Neural cell (in vitro differentiated cells): ENCODE measurements at regions not wholly inside any gene's neighbourhood (a gene's known extent, or its start where the extent isn't known, plus 50 kb on each side); places are given as distances from the start of the nearest gene placed in this dataset.

Experiments used
- H2AFZ ChIP-seq: fragments of 200-600, 300-800 bp; sonication (generic), shearing (Covaris generic); 2 replicates; pipeline ENCODE4 v1.6.0; 2014; ENCODE audit warnings: low read depth, mild to moderate bottlenecking, antibody characterized with exemption, low read length, moderate library complexity
- H3F3A ChIP-seq: fragments of 200-600 bp; shearing (Covaris generic); 2 replicates; pipeline ENCODE4 v1.6.1; 2016; ENCODE audit warnings: mild to moderate bottlenecking, moderate library complexity, mixed read lengths, antibody characterized with exemption, low read length; ENCODE audit not compliant: insufficient read depth, poor library complexity, severe bottlenecking
- H3K27ac ChIP-seq: fragments of 200-600, 300-800 bp; sonication (generic), shearing (Covaris generic); 2 replicates; pipeline ENCODE4 v1.5.1; 2014; ENCODE audit warnings: mild to moderate bottlenecking, low read length, moderate library complexity
- H3K27me3 ChIP-seq: fragments of 300-800, 200-600 bp; sonication (generic), shearing (Covaris generic); 2 replicates; pipeline ENCODE4 v1.6.0; 2014; ENCODE audit warnings: mild to moderate bottlenecking, low read depth, low read length, moderate library complexity; ENCODE audit not compliant: insufficient read depth
- H3K36me3 ChIP-seq: fragments of 300-800, 200-600 bp; sonication (generic), shearing (Covaris generic); 2 replicates; pipeline ENCODE4 v1.5.1; 2014; ENCODE audit warnings: mild to moderate bottlenecking, antibody characterized with exemption, low read length, moderate library complexity; ENCODE audit not compliant: insufficient read depth
- H3K4me2 ChIP-seq: fragments of 300-800, 200-600 bp; sonication (generic), shearing (Covaris generic); 2 replicates; pipeline ENCODE4 v1.6.0; 2014; ENCODE audit warnings: mild to moderate bottlenecking, low read length
- H3K4me3 ChIP-seq: fragments of 300-800, 200-600 bp; sonication (generic), shearing (Covaris generic); 2 replicates; pipeline ENCODE4 v1.5.1; 2014; ENCODE audit warnings: mild to moderate bottlenecking, low read length, moderate library complexity
- H3K79me2 ChIP-seq: fragments of 200-600 bp; shearing (Covaris generic); replicated peaks from 2 replicates; pipeline ENCODE4 v1.6.0; 2014; ENCODE audit warnings: mild to moderate bottlenecking, low read length, moderate library complexity; ENCODE audit not compliant: insufficient read depth
- H3K9ac ChIP-seq: fragments of 300-800, 200-600 bp; sonication (generic), shearing (Covaris generic); 2 replicates; pipeline ENCODE4 v1.6.1; 2016; ENCODE audit warnings: mild to moderate bottlenecking, low read length, mixed read lengths
- H3K9me2 ChIP-seq: fragments of 200-600 bp; shearing (Covaris generic); 2 replicates; pipeline ENCODE4 v1.6.1; 2016; ENCODE audit warnings: mild to moderate bottlenecking, low read length, mixed read lengths; ENCODE audit not compliant: insufficient read depth
- H3K9me3 ChIP-seq: fragments of 200-600, 300-800 bp; sonication (generic), shearing (Covaris generic); 2 replicates; pipeline ENCODE4 v1.6.1; 2016; ENCODE audit warnings: mild to moderate bottlenecking, mixed run types, low read length, moderate library complexity, mixed read lengths
- H4K20me1 ChIP-seq: fragments of 200-600 bp; shearing (Covaris generic); 2 replicates; pipeline ENCODE4 v1.6.1; 2016; ENCODE audit warnings: mild to moderate bottlenecking, mixed run types; ENCODE audit not compliant: insufficient read depth
- EP300 ChIP-seq: fragments of 450-650 bp; conservative IDR thresholded peaks from 2 replicates; pipeline ENCODE4 v1.6.1; 2014; ENCODE audit warnings: antibody characterized with exemption, mild to moderate bottlenecking, moderate library complexity; ENCODE audit not compliant: poor library complexity, severe bottlenecking
- EZH2 ChIP-seq: fragments of 200-600, 300-800 bp; shearing (Covaris generic), sonication (generic); IDR thresholded peaks from 2 replicates; pipeline ENCODE4 v1.6.1; 2014; ENCODE audit warnings: antibody characterized with exemption, low read length, borderline replicate concordance, mild to moderate bottlenecking; ENCODE audit not compliant: insufficient read depth, poor library complexity, severe bottlenecking
- MXI1 ChIP-seq: fragments of 450-650 bp; conservative IDR thresholded peaks from 2 replicates; pipeline ENCODE4 v1.6.1; 2014; ENCODE audit warnings: antibody characterized with exemption, mild to moderate bottlenecking; ENCODE audit not compliant: poor library complexity, severe bottlenecking
- POLR2AphosphoS5 ChIP-seq: IDR thresholded peaks from 2 replicates; pipeline ENCODE4 v1.6.1; 2012
- RAD21 ChIP-seq: fragments of 450-650 bp; conservative IDR thresholded peaks from 2 replicates; pipeline ENCODE4 v1.6.1; 2014; ENCODE audit warnings: antibody characterized with exemption, mild to moderate bottlenecking, moderate library complexity
- SMC3 ChIP-seq: fragments of 450-650 bp; conservative IDR thresholded peaks from 2 replicates; pipeline ENCODE4 v1.6.1; 2014; ENCODE audit warnings: antibody characterized with exemption, mild to moderate bottlenecking, moderate library complexity; ENCODE audit not compliant: poor library complexity
- TAF1 ChIP-seq: IDR thresholded peaks from 2 replicates; pipeline ENCODE4 v1.6.1; 2012; ENCODE audit warnings: low read depth
- TF ChIP-seq, protein P1 (sequence below): IDR thresholded peaks from 2 replicates; pipeline ENCODE4 v1.6.1; 2012; ENCODE audit warnings: borderline replicate concordance
- TF ChIP-seq, protein P2 (sequence below): fragments of 450-650 bp; IDR thresholded peaks from 2 replicates; pipeline ENCODE4 v1.5.1; 2014; ENCODE audit warnings: antibody characterized with exemption, mild to moderate bottlenecking, moderate library complexity; ENCODE audit not compliant: poor library complexity, severe bottlenecking

- H3K9me2 ChIP-seq, result no peaks in the 10 kb centered on the region
- no peak overlapping the region for H3K4me2 ChIP-seq
- H2AFZ ChIP-seq, result no peak overlapping the region
- H3K79me2 ChIP-seq, result no peaks in the 10 kb centered on the region
- no peaks in the 10 kb centered on the region for H3K27me3 ChIP-seq
- no peak overlapping the region for H3K27ac ChIP-seq
- H3K36me3 ChIP-seq, result no peaks in the 10 kb centered on the region
- no peak overlapping the region for H3K9ac ChIP-seq
- H3K9me3 ChIP-seq, result no peaks in the 10 kb centered on the region
- TF ChIP-seq, protein P1, sequence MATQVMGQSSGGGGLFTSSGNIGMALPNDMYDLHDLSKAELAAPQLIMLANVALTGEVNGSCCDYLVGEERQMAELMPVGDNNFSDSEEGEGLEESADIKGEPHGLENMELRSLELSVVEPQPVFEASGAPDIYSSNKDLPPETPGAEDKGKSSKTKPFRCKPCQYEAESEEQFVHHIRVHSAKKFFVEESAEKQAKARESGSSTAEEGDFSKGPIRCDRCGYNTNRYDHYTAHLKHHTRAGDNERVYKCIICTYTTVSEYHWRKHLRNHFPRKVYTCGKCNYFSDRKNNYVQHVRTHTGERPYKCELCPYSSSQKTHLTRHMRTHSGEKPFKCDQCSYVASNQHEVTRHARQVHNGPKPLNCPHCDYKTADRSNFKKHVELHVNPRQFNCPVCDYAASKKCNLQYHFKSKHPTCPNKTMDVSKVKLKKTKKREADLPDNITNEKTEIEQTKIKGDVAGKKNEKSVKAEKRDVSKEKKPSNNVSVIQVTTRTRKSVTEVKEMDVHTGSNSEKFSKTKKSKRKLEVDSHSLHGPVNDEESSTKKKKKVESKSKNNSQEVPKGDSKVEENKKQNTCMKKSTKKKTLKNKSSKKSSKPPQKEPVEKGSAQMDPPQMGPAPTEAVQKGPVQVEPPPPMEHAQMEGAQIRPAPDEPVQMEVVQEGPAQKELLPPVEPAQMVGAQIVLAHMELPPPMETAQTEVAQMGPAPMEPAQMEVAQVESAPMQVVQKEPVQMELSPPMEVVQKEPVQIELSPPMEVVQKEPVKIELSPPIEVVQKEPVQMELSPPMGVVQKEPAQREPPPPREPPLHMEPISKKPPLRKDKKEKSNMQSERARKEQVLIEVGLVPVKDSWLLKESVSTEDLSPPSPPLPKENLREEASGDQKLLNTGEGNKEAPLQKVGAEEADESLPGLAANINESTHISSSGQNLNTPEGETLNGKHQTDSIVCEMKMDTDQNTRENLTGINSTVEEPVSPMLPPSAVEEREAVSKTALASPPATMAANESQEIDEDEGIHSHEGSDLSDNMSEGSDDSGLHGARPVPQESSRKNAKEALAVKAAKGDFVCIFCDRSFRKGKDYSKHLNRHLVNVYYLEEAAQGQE, result no peak
- TF ChIP-seq MXI1 (no peak), SMC3 (no peak), POLR2AphosphoS5 (no peak), RAD21 (no peak), EP300 (no peak), EZH2 (no peak), TAF1 (no peak)
- TF ChIP-seq, protein P2, sequence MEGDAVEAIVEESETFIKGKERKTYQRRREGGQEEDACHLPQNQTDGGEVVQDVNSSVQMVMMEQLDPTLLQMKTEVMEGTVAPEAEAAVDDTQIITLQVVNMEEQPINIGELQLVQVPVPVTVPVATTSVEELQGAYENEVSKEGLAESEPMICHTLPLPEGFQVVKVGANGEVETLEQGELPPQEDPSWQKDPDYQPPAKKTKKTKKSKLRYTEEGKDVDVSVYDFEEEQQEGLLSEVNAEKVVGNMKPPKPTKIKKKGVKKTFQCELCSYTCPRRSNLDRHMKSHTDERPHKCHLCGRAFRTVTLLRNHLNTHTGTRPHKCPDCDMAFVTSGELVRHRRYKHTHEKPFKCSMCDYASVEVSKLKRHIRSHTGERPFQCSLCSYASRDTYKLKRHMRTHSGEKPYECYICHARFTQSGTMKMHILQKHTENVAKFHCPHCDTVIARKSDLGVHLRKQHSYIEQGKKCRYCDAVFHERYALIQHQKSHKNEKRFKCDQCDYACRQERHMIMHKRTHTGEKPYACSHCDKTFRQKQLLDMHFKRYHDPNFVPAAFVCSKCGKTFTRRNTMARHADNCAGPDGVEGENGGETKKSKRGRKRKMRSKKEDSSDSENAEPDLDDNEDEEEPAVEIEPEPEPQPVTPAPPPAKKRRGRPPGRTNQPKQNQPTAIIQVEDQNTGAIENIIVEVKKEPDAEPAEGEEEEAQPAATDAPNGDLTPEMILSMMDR, result no peak
- no peaks in the 10 kb centered on the region for H4K20me1 ChIP-seq
- H3K4me3 ChIP-seq, result no peak overlapping the region
- H3F3A ChIP-seq, result no peaks in the 10 kb centered on the region
Observed at GRCh38 chr6:9593554-9593953, 821.3 kb downstream of the TFAP2A start.

- Histone ChIP-seq H2AFZ (no peak overlapping the region), H3K4me3 (no peak overlapping the region), H3K27me3 (no peaks in the 10 kb centered on the region), H4K20me1 (no peaks in the 10 kb centered on the region), H3K9me2 (no peaks in the 10 kb centered on the region), H3F3A (no peaks in the 10 kb centered on the region), H3K36me3 (no peaks in the 10 kb centered on the region), H3K9me3 (no peaks in the 10 kb centered on the region), H3K27ac (no peak overlapping the region), H3K9ac (no peak overlapping the region), H3K79me2 (no peaks in the 10 kb centered on the region), H3K4me2 (no peak overlapping the region)
- TF ChIP-seq RAD21 (no peak), SMC3 (no peak), MXI1 (no peak), POLR2AphosphoS5 (no peak), TAF1 (no peak), EZH2 (no peak), EP300 (no peak)
- TF ChIP-seq, protein P1, result no peak
- TF ChIP-seq, protein P2, result no peak
Observed at GRCh38 chr6:9583753-9584352, 831.0 kb downstream of the TFAP2A start.
